Mesendoderm (in vitro differentiated cells): ENCODE measurements at regions not wholly inside any gene's neighbourhood (a gene's known extent, or its start where the extent isn't known, plus 50 kb on each side); places are given as distances from the start of the nearest gene placed in this dataset.

ENCODE experiments used
- DNase-seq: peaks from one replicate; pipeline ENCODE4 v3.0.0; 2013
- H2AK5ac ChIP-seq: 2 replicates; pipeline ENCODE4 v1.6.1; 2013; ENCODE audit warnings: low read length, inconsistent platforms
- H2BK120ac ChIP-seq: 2 replicates; pipeline ENCODE4 v1.6.1; 2013; ENCODE audit warnings: low read depth, mild to moderate bottlenecking, low read length, moderate library complexity, mixed read lengths
- H2BK15ac ChIP-seq: replicated peaks from 2 replicates; pipeline ENCODE4 v1.6.1; 2013; ENCODE audit warnings: low read depth, mild to moderate bottlenecking, moderate library complexity
- H2BK5ac ChIP-seq: 2 replicates; pipeline ENCODE4 v1.6.1; 2013; ENCODE audit warnings: low read length, inconsistent platforms
- H3K18ac ChIP-seq: 2 replicates; pipeline ENCODE4 v1.6.1; 2013; ENCODE audit warnings: mild to moderate bottlenecking, low read length, mixed read lengths
- H3K23ac ChIP-seq: one replicate; pipeline ENCODE4 v1.6.1; 2013; ENCODE audit warnings: low read length
- H3K27ac ChIP-seq: 2 replicates; pipeline ENCODE4 v1.5.1; 2013; ENCODE audit warnings: low read depth, mild to moderate bottlenecking, inconsistent platforms, low read length, moderate library complexity
- H3K27me3 ChIP-seq: 2 replicates; pipeline ENCODE4 v1.6.1; 2013; ENCODE audit warnings: low read length, control low read depth, mild to moderate bottlenecking, inconsistent platforms; ENCODE audit not compliant: insufficient read depth, poor library complexity
- H3K36me3 ChIP-seq: 2 replicates; pipeline ENCODE4 v1.6.1; 2013; ENCODE audit warnings: low read length, inconsistent platforms; ENCODE audit not compliant: control insufficient read depth, insufficient read depth
- H3K4ac ChIP-seq: one replicate; pipeline ENCODE4 v1.6.1; 2013; ENCODE audit warnings: low read depth, mild to moderate bottlenecking, low read length, moderate library complexity
- H3K4me1 ChIP-seq: 2 replicates; pipeline ENCODE4 v1.6.1; 2013; ENCODE audit warnings: low read depth, low read length, inconsistent platforms; ENCODE audit not compliant: control insufficient read depth
- H3K4me2 ChIP-seq: 2 replicates; pipeline ENCODE4 v1.6.1; 2013; ENCODE audit warnings: low read length
- H3K4me3 ChIP-seq: 2 replicates; pipeline ENCODE4 v1.5.1; 2013; ENCODE audit warnings: mild to moderate bottlenecking, low read length
- H3K56ac ChIP-seq: one replicate; pipeline ENCODE4 v1.6.1; 2013; ENCODE audit warnings: low read length
- H3K79me1 ChIP-seq: 2 replicates; pipeline ENCODE4 v1.6.1; 2013; ENCODE audit warnings: low read length, inconsistent platforms
- H3K79me2 ChIP-seq: 2 replicates; pipeline ENCODE4 v1.6.1; 2013; ENCODE audit warnings: mild to moderate bottlenecking, low read length; ENCODE audit not compliant: control insufficient read depth, insufficient read depth
- H3K9ac ChIP-seq: 2 replicates; pipeline ENCODE4 v1.6.1; 2013; ENCODE audit warnings: low read length, inconsistent platforms
- H4K5ac ChIP-seq: one replicate; pipeline ENCODE4 v1.6.1; 2013; ENCODE audit warnings: low read length
- H4K8ac ChIP-seq: one replicate; pipeline ENCODE4 v1.6.1; 2013; ENCODE audit warnings: low read depth, mild to moderate bottlenecking, control low read depth, low read length, moderate library complexity
- WGBS: extraction: QIAGEN DNeasy Blood & Tissue Kit; methylation state at CpG from one replicate; pipeline ENCODE4 v1.1.7; 2013; ENCODE audit warnings: low lambda C conversion rate, missing lambda C conversion rate; ENCODE audit not compliant: insufficient coverage; ENCODE audit errors: extremely low coverage; 5-methylcytosine and 5-hydroxymethylcytosine counted together

DNA sequence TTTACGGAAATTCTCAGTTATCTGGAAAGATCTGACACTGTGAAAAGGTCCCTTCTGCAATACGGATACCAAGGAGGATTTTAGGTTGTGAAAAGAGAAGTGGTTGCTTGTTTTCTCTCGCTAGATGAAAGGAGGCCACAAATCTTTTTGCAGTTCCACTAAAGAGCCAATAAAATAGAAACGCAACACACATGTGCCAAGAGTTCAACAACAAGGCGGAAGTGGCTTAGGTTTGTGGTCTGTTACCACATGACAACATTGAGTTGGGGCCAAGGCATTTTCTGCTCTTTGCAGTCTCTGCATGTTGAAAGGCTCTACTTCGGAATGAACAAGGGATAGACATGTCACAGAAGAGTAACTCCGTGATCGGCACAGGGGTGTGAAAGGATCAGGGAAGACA is 115.7 kb upstream of the OSR1 start:
- no peaks in the 10 kb centered on the region for H3K79me2 ChIP-seq
- no peak overlapping the region for H3K27ac ChIP-seq
- no CpG with 5 or more reads among the region's 8 CpGs for WGBS
- no peak overlapping the region for H2AK5ac ChIP-seq
- no peak overlapping the region for H3K4me2 ChIP-seq
- no peaks in the 10 kb centered on the region for H3K79me1 ChIP-seq
- H3K4ac ChIP-seq = no peak overlapping the region
- H3K36me3 ChIP-seq = no peaks in the 10 kb centered on the region
- no peaks in the 10 kb centered on the region for H3K4me1 ChIP-seq
- no peak overlapping the region for H2BK5ac ChIP-seq
- H3K27me3 ChIP-seq = no peaks in the 10 kb centered on the region
- no peak overlapping the region for H3K56ac ChIP-seq
- no peak overlapping the region for H3K23ac ChIP-seq
- H3K18ac ChIP-seq = no peak overlapping the region
- no peak overlapping the region for H2BK120ac ChIP-seq
- no peak overlapping the region for H2BK15ac ChIP-seq
- no peak overlapping the region for H4K5ac ChIP-seq
- no peak overlapping the region for H4K8ac ChIP-seq
- DNase-seq = no peak
- no peak overlapping the region for H3K9ac ChIP-seq
- no peak overlapping the region for H3K4me3 ChIP-seq

DNA sequence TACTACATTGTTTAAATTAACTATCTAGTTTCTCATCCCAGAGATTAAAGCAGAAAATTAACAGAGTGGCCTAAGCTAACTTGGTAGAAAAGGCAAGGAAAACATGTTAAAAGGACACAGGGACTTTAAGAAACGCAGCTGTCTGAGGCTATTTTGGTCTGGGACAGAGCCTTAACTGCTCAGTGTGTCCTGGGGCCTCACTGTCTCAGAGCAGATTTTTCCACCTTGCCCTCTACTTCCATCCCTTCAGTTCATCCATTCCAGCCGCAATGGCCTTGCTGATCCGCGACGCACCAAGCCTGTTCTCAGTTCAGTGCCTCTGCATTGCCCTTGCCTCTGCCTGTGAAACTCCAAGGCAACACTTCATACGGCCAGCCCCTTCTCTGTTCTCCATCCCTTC is 114.9 kb upstream of the OSR1 start:
- Histone ChIP-seq H3K4me3 (no peak overlapping the region), H3K36me3 (no peaks in the 10 kb centered on the region), H4K5ac (no peak overlapping the region), H3K27ac (no peak overlapping the region), H3K79me2 (no peaks in the 10 kb centered on the region), H2BK5ac (no peak overlapping the region), H2BK120ac (no peak overlapping the region), H3K23ac (no peak overlapping the region), H3K27me3 (no peaks in the 10 kb centered on the region), H3K4me1 (no peaks in the 10 kb centered on the region), H3K9ac (no peak overlapping the region), H4K8ac (no peak overlapping the region), H2AK5ac (no peak overlapping the region), H2BK15ac (no peak overlapping the region), H3K56ac (no peak overlapping the region), H3K18ac (no peak overlapping the region), H3K4ac (no peak overlapping the region), H3K79me1 (no peaks in the 10 kb centered on the region), H3K4me2 (no peak overlapping the region)
- DNase-seq = no peak
- no CpG with 5 or more reads among the region's 6 CpGs for WGBS

DNA sequence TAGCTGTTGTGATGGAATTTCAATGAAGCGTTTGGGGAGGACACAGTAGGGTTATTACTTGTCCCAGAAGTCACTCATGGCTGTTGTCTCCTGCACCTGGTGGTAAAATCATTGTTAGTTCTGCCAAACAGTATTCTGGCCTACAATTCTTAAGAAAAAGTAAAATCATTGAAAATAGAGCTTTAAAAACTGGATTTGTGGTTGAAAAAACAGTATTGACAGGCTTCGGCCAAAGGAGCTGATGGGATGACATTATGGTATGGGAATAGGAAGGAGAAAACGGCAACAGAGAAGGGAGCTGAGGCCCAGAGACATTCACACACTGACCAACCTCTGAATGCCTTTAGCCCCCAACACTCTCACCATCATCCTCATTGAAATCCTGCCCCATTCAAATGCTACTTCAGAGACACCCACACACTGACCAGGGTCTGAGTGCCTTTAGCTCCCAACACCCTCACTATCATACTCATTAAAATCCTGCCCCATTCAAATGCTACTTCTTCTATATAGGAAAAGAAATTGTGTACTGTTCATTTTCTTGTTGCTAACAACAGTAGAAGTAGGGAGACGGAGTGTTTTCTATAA is 114.1 kb upstream of the OSR1 start:
- Histone ChIP-seq H3K23ac (no peak overlapping the region), H3K4me3 (no peak overlapping the region), H2BK120ac (no peak overlapping the region), H3K27me3 (no peaks in the 10 kb centered on the region), H3K9ac (no peak overlapping the region), H3K4me2 (no peak overlapping the region), H3K79me2 (no peaks in the 10 kb centered on the region), H3K4me1 (no peaks in the 10 kb centered on the region), H2BK5ac (no peak overlapping the region), H2AK5ac (no peak overlapping the region), H4K5ac (no peak overlapping the region), H4K8ac (no peak overlapping the region), H3K18ac (no peak overlapping the region), H2BK15ac (no peak overlapping the region), H3K27ac (no peak overlapping the region), H3K4ac (no peak overlapping the region), H3K36me3 (no peaks in the 10 kb centered on the region), H3K79me1 (no peaks in the 10 kb centered on the region), H3K56ac (no peak overlapping the region)
- no peak for DNase-seq
- no CpG with 5 or more reads among the region's 4 CpGs for WGBS

DNA sequence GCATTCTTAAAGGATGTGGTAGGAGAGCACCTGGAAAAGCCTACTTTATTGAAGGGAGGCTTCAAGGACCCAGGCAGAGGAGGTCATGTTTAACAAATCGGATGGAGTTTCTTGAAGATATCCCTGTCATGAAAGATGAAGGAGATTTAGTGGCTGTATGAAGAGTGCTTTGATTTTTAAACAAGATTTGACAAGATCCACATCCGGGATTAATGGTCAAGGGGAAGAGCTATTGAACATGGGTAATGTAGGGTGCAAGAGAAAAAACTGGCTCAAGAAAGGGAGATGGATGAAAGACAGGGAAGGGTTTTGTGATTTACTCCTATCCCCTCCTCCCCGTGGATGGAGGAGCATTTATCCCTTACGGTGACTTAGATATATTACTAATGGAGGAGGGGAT is 113.1 kb upstream of the OSR1 start:
- Histone ChIP-seq H3K4me3 (no peak overlapping the region), H2BK120ac (no peak overlapping the region), H2BK5ac (no peak overlapping the region), H3K36me3 (no peaks in the 10 kb centered on the region), H2BK15ac (no peak overlapping the region), H3K79me2 (no peaks in the 10 kb centered on the region), H3K4me1 (no peaks in the 10 kb centered on the region), H3K4ac (no peak overlapping the region), H3K18ac (no peak overlapping the region), H2AK5ac (no peak overlapping the region), H4K5ac (no peak overlapping the region), H3K4me2 (no peak overlapping the region), H3K9ac (no peak overlapping the region), H3K56ac (no peak overlapping the region), H3K27ac (no peak overlapping the region), H4K8ac (no peak overlapping the region), H3K23ac (no peak overlapping the region), H3K79me1 (no peaks in the 10 kb centered on the region), H3K27me3 (no peaks in the 10 kb centered on the region)
- WGBS = no CpG with 5 or more reads among the region's 4 CpGs
- no peak for DNase-seq

DNA sequence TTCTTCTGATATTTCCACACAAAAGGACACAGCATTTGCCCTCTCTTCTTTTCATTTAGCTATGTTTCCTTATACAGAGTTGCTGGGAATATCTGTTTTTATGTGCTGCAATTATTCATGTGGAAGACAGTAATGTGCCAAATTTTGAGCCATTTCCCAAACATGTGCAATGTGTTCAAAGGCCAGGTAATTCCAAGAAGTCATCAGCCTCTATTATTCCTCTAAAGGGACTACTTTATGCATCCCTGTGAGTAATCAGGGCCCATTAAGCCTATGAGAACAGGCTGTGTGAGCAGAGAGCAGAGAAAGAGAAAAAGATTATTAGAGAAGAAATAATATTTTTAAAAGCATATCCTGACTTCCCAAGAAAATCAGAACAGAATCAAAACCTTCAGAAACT is 107.6 kb upstream of the OSR1 start:
- no peak overlapping the region for H3K9ac ChIP-seq
- no peaks in the 10 kb centered on the region for H3K79me2 ChIP-seq
- H2AK5ac ChIP-seq = no peak overlapping the region
- H3K4me2 ChIP-seq = no peak overlapping the region
- no peak overlapping the region for H3K27ac ChIP-seq
- no peak overlapping the region for H2BK5ac ChIP-seq
- H3K36me3 ChIP-seq = no peaks in the 10 kb centered on the region
- no peaks in the 10 kb centered on the region for H3K79me1 ChIP-seq
- H3K27me3 ChIP-seq = no peaks in the 10 kb centered on the region
- no peak overlapping the region for H3K4ac ChIP-seq
- no peak overlapping the region for H4K8ac ChIP-seq
- no peak overlapping the region for H2BK120ac ChIP-seq
- DNase-seq = no peak
- no peak overlapping the region for H3K23ac ChIP-seq
- no peak overlapping the region for H3K4me3 ChIP-seq
- H3K56ac ChIP-seq = no peak overlapping the region
- no peak overlapping the region for H4K5ac ChIP-seq
- H3K4me1 ChIP-seq = no peaks in the 10 kb centered on the region
- no peak overlapping the region for H2BK15ac ChIP-seq
- H3K18ac ChIP-seq = no peak overlapping the region

DNA sequence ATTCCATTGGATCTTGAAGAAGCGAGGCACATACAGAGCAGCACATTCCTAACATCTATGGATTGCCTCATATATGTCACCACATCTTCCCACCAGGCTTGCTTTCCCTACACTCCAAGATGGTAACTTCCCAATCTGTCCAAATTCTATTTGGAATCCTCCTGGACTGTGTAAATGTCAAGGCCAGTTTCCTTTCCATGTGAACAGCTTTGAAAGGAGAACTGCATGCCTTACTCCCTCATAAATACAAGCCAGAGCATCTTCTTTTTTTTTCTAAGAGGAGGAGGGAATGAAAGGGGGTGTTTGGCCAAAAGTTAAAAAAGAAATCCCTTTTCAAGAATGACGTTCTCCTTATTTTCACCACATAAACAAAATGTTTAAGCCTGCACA is 103.8 kb upstream of the OSR1 start:
- no peak overlapping the region for H2BK15ac ChIP-seq
- DNase-seq = no peak
- no peak overlapping the region for H3K23ac ChIP-seq
- no peak overlapping the region for H2BK5ac ChIP-seq
- H3K79me1 ChIP-seq = no peaks in the 10 kb centered on the region
- H3K4me1 ChIP-seq = no peaks in the 10 kb centered on the region
- no CpG with 5 or more reads among the region's 2 CpGs for WGBS
- H3K18ac ChIP-seq = no peak overlapping the region
- H2AK5ac ChIP-seq = no peak overlapping the region
- no peak overlapping the region for H3K4me3 ChIP-seq
- H3K9ac ChIP-seq = no peak overlapping the region
- H3K27me3 ChIP-seq = no peaks in the 10 kb centered on the region
- H2BK120ac ChIP-seq = no peak overlapping the region
- no peaks in the 10 kb centered on the region for H3K79me2 ChIP-seq
- no peaks in the 10 kb centered on the region for H3K36me3 ChIP-seq
- no peak overlapping the region for H4K5ac ChIP-seq
- H4K8ac ChIP-seq = no peak overlapping the region
- H3K56ac ChIP-seq = no peak overlapping the region
- no peak overlapping the region for H3K27ac ChIP-seq
- H3K4ac ChIP-seq = no peak overlapping the region
- H3K4me2 ChIP-seq = no peak overlapping the region
